HG02642 (cell line): ENCODE measurements at regions not wholly inside any gene's neighbourhood (a gene's known extent, or its start where the extent isn't known, plus 50 kb on each side); places are given as distances from the start of the nearest gene placed in this dataset.
"Not testable (repeated sequence)": the region's sequence is repeated elsewhere in the genome, so short reads cannot be mapped to it uniquely, and the experiment has no call there.

ENCODE experiments used
- ATAC-seq: cut with Tn5 transposase; IDR thresholded peaks from one replicate; pipeline ENCODE4 v1.9.1; 2021; ENCODE audit warnings: mild to moderate bottlenecking; ENCODE audit not compliant: unreplicated experiment, poor library complexity

DNA sequence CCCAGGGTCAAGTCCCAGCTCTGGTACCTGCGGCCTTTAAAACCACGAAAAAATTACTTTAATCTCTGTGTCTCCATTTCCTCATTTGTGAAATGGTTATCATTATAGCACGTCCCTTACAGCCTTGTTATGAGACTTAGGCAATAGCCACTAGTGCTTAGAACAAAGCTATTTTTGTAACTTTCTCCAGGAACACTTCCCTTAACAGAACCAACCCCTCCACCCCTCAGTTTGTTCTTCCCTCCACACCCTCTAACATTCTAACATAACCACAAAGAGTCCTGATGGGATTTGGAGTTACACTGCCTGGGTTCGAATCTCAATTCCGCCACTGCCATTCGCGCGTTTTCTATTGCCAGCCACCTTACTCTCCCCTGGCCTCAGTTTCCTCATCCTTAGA, 2777.4 kb upstream of the TPTE start:
- ATAC-seq: not testable (repeated sequence)

DNA sequence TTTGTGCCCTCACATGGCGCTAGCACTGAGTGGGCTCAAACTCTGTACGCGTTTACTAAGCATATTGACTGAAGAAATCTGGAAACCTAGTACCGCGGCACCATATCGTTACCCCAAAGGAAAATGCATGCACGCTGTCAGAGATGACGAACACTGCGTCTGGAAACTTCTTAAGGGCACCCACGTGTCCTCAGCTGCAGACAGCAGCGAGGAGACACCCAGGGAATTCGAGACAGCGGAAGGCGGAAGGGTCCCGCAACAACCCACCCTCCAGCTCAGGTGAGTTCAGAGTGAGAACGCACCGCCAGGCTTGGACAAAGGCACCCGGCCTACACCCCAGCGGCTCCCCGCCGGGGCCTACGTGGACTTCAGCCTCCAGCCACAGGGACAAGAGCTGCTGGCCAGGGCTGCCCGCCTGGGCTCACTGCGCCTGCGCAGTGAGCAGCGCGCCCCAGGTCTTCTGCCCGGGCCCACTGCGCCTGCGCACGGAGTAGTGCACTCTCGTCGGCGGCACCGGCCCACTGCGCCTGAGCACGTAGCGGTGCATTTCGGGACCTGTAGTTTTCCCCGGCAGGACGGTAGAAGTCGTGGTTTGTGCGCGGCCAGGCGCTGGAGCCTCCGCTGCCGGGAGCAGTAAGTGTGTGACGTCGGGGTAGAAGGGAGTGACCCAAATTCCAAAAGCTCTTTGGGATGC, 2776.8 kb upstream of the TPTE start:
- peak; percentile 98 for ATAC-seq

- peak; percentile 82 for ATAC-seq
Observed at GRCh38 chr21:7745100-7745450, 2776.3 kb upstream of the TPTE start.

DNA sequence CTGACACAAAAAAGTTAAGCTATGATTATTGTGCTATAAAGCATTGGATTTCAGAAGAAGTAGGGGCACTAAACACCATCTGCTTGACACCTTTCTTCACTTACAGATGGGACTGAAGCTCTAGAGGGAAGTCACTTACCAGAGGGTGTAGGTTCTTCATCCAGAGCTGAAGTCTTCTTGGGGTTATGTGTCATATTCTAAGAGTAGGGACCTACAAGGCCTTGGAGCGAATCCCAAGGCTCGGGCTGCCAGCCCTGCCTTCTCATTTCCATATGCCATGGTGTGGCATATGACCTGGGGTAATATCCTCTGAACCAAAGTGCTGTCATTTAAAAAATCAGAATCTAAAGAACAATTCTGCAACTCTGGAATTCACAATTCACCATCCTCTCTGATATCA, 2773.4 kb upstream of the TPTE start:
- not testable (repeated sequence) for ATAC-seq

DNA sequence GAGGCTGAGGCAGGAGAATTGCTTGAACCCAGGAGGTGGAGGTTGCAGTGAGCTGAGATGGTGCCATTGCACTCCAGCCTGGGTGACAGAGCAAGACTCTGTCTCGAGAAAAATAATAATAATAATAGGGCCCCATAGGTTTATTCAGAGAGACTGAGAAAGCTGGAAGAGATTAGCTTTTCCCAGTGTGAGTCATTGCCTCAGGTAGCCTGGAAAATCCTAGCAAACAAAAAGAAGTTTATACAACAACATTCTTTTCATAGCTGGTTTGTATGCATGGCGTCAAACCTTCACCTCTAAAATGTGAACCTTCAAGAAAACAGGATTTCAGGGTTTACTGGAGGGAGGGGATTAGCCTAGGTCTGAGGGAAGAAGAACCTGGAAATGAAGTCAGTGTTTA, 2768.8 kb upstream of the TPTE start:
- not testable (repeated sequence) for ATAC-seq

- peak; percentile 93 for ATAC-seq
Observed at GRCh38 chr21:7753380-7753877, 2768.0 kb upstream of the TPTE start.

DNA sequence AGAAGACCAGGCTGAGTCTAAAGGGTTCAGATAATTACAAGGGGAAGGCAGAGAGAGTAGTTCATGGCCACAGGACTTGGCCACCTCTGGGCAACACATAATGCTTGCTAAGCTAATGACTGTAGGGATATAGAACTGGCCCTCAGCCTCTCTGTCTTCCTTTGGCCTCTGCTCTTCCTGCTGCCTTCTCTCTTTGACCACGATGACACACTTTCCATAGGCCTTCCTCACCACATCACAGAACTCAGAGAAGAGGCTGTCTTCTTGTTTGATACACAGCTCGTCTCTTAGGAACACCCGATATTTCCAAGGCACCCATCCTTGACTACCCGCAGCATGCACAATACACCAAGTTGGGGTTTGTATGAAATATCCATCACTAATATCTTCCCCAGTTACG, 2751.4 kb upstream of the TPTE start:
- ATAC-seq: not testable (repeated sequence)

DNA sequence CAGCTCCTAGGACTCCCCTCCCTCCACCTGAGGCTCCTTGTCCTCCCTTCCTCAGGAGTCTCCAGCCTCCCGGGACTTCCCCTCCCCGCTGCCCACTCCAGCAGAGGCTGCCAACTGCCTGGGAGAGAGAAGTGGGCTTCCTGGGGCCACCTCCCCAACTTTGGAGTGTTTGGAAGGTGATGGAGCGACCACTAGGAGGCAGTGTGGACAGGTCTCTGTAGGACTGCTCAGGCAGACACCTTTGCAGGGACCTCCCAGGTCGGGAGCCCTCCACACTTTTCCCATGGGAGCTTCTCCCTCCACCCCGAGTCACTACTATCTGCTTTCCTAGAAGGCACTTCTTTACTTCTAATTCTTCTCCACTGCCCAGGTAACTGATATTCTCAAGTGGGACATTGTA, 2747.2 kb upstream of the TPTE start:
- ATAC-seq: not testable (repeated sequence)

GRCh38 chr21:7775327-7775984, 2745.9 kb upstream of the TPTE start:
- ATAC-seq: not testable (repeated sequence)

DNA sequence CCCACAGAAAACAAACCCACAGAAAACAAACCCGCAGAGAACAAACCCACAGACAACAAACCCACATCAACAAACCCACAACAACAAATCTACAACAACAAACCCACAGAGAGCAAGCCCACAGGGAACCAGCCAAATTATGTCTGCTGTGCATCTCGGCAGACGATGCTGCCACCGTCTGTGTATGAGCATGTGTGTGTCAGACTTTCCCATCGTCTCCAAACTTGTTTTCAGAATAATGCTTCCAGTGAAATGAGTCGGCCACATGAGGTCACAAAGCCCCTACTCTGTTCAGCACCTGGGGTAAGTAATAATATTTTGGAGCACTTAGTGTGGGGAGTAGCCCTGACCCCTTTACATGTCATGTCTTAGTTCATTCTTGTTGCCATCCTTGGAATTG, 2745.3 kb upstream of the TPTE start:
- not testable (repeated sequence) for ATAC-seq

- ATAC-seq: not testable (repeated sequence)
Observed at GRCh38 chr21:7776622-7777021, 2744.8 kb upstream of the TPTE start.

GRCh38 chr21:7777289-7777688, 2744.1 kb upstream of the TPTE start:
- not testable (repeated sequence) for ATAC-seq

DNA sequence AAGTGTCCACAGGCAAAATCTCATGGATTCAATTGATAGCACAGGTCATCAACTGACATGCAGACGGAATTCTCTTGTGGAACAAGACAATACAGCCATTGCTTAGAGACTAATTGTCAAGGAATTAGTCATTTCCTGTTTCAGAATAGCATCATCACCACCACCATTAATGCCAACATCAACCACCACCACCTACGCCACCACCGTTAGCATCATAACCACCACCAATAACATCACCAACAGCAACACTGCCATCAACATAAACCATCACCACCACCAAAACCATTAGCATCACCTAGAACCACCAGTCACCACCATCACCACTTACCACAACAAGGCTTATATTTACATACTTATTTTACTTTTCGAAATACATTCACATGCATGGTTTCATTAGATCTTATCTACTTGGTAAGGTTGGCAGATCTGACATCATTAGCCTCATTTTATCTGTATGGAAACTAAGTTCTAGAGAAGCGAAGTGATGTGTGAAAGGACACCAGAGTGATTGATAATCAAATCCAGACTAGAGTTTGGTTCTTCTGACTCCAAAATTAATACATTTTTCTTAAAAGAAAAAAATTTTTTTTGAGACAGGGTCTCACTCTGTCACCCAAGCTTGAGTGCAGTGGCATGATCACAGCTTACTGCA, 2733.8 kb upstream of the TPTE start:
- ATAC-seq: not testable (repeated sequence)

GRCh38 chr21:7793797-7794196, 2727.6 kb upstream of the TPTE start:
- ATAC-seq: not testable (repeated sequence)

DNA sequence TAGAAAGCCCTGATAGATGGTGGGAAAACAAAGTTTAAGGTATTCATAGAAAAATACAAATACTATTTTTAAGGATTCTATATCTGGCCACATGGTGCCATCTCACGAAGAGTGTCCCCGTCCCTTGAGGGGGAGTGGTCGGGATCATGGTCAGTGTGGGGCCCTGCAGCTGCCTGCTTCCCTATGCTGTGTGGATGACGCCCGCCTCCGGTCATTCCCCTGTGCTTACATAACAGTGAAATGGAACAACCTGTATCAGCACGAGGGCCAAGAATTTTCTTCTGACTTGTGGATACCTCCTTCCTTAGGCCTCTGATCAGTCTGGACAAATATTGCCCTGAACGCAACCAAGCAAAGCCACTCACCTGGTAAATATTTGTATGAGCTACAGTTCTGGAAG, 2724.1 kb upstream of the TPTE start:
- not testable (repeated sequence) for ATAC-seq

DNA sequence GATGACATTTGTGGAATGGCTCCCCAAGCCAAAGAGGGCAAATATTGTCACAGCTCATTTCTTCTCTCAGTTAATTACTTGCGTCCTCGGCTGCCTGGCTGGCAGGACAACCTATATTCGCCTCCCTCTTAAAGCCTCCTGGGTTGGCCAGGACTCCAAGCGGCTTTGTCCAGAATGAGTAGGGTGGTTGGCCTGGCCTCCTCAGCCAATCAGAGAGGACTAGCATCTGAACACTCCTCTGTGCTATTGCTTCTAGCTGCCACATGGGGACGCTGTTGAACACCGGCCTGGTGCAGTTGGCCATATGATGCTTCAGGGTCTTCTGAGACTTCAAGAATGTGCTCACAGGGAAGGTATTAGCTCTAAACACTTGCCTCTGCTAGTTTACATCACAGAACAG, 2722.9 kb upstream of the TPTE start:
- not testable (repeated sequence) for ATAC-seq

DNA sequence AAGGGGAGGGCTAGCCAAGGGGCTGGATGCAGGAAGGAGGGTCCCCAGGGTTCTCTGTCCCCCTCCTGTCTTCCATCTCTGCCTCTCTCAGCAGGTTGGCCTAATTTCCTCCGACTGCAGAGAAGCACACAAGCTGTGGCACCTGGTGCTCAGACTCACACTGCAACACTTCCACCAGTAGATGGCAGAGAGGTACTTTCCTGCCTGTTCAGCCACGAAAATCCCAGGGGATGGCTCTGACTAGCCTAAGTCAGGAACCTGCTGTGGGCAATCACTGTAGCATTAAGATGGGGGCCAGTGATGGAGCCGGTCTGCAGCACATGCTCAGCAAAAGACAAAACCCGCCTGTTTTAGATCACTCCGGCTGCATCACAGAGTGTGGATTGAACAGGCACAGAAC, 2721.7 kb upstream of the TPTE start:
- ATAC-seq: not testable (repeated sequence)

DNA sequence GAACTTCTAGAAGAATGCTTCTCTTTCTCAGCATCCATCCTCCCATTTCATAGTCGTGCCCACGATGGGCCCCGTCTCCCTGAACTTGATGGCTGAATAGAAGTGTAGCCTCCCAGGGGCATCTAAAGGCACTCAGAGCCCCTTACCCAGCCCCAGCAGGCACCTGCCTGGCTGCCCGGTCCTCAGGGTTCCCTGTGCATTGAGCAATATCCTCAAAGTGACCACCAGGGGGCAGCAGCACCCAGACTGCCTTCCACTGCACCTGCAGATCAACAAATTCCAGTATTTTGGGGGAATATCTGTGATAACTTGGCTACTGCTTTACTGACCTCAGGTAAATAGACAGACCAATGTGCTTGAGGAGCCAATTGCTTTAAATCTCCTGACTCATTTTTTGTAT, 2707.9 kb upstream of the TPTE start:
- not testable (repeated sequence) for ATAC-seq

DNA sequence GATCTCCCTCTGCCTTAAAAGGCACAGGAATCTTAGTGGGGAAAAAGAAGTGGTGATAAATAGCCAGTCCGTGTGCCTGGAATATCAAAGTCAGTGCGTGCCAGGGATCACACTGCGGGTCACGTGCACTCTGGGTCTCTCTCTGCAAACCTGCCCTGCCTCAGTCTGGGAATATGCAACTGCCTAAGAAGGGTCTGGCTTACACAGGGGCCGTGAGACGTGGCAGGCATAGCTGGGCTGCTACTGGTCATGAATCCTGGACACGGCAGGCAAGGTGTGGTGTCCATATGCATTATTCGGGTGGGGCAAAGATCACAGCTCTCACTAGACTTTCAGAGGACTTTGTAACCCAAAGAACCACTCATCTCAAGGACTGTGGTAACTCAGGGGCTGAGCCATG, 2704.4 kb upstream of the TPTE start:
- ATAC-seq: not testable (repeated sequence)

DNA sequence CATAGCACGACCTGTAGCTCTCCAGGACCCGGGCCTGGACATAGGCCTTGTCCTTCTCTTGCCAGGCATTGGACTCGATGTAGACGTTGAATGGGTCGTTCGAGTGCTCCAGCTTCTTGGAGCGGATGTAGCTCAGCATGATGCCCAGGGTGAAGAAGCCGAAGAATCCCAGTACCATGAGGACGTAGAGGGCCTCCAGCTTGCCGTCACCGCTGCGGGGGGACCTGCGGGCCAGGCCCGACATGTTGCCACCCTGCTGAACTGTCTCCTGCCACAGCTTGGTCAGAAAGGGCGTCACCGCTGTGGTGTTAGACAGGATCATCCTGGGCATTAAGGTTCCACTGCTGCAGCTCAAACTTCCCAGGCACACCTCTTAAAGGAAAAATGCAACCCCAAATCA, 2702.1 kb upstream of the TPTE start:
- ATAC-seq: not testable (repeated sequence)

GRCh38 chr21:7825627-7826026, 2695.8 kb upstream of the TPTE start:
- not testable (repeated sequence) for ATAC-seq
